ENCODE measurements at regions not wholly inside any gene's neighbourhood (a gene's known extent, or its start where the extent isn't known, plus 50 kb on each side); places are given as distances from the start of the nearest gene placed in this dataset.

- TF ChIP-seq CTCF (IDR thresholded peaks at IDR 0.05): no peak
Observed at GRCh38 chr6:112560651-112561050, 213.5 kb downstream of the RFPL4B start.

DNA sequence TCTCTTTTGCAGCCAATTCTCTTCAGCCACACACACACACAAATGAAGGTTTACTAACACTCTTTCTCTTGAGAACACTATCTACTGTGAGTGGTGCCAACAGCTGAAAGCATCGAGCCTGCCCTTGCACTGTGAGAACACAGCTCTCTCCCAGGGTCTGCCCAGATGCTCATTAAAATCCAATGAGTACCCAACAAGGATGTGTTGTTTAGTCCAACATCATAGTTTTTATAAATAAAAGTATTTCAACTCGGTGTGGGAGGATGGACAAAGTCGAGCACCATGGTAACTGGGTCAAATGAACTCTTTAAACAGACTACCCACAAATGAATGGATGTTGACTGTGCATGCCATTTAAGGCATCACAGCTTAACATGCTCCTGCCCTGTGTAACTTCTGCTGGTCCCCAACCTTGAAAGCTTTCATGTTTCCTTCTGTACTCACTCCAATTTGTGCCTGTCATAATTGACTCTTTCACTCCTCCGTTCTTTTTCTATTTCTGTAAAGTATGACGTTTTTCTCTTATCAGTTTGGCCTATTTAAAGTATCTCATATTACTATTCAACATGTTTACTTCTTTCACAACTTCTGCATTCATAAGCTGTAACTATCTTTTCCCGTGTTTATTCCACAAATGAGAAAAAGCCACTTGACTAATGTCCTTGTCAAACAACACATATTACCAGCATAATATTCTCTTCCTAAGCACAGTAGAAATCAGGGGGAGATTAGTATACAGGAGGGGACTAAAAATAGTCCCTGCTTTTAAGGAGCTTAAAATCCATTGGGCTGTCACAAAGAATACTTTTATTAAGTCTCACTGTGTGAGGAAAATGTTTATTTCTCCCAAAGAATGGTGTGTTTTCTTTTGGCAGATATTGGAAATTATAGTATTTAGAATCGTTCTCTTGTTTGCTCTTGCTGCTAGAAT, 215.4 kb downstream of the RFPL4B start:
- no peak for TF ChIP-seq CTCF (IDR thresholded peaks at IDR 0.05)

- no peak for TF ChIP-seq CTCF (IDR thresholded peaks at IDR 0.05)
Observed at GRCh38 chr6:112563368-112563767, 216.2 kb downstream of the RFPL4B start.

GRCh38 chr6:112568066-112568465, 220.9 kb downstream of the RFPL4B start:
- TF ChIP-seq CTCF (IDR thresholded peaks at IDR 0.05): no peak

DNA sequence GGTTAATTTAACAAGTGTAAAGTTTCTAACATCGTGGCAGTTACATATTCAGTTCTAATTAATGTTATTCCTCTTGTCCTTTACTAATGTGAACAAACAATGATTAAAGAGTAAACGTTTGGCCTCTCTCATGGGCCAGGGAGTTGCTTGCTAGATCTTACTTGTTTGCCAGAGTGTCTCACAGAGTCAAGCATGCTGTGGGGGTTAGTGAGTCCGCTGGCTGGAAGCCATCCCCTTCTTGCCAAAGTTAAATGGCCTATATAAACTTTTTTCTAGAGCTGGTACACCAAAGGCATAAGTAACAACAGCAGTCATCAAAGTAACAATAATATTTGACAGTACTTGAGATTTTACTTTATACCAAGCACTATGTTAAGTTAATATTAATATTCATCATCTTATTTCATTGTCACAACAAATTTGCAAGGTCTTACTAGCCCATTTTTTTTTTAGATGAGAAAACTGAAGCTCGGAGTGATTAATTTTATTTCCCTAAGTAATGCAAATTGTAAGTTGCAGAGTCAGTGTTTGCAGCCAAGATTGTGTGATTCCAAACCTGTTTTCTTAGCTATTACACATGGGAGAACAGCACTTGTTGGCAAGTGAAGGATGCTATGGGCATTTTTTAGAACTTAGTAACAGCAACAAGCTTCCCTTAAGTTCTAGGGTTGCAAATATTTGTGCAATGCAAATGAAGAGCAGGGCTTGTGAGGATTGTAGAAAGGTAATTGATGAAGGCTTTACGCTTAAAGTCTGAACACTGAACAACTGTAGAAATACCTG, 224.5 kb downstream of the RFPL4B start:
- no peak for TF ChIP-seq CTCF (IDR thresholded peaks at IDR 0.05)

- no peak for TF ChIP-seq CTCF (IDR thresholded peaks at IDR 0.05)
Observed at GRCh38 chr6:112574190-112574589, 227.1 kb downstream of the RFPL4B start.

GRCh38 chr6:112575309-112575834, 228.2 kb downstream of the RFPL4B start:
- no peak for TF ChIP-seq CTCF (IDR thresholded peaks at IDR 0.05)
